Activated T-helper 2 cell treated with anti-CD3 and anti-CD28 coated beads, Interferon-gamma antibody, Interleukin-2, Interleukin-4, amounts not matched to agents 10 μg/mL and 5 μg/mL and 100 μg/mL, durations not matched to agents 14 hours and 24 hours and 36 hours (primary cell): ENCODE measurements at regions not wholly inside any gene's neighbourhood (a gene's known extent, or its start where the extent isn't known, plus 50 kb on each side); places are given as distances from the start of the nearest gene placed in this dataset.

Experiments
- DNase-seq: peaks from one replicate; pipeline ENCODE4 v3.0.0; 2021; ENCODE audit warnings: low spot score
- H3K27ac Mint-ChIP-seq: one replicate; pipeline ENCODE4 v1.8.0; 2021; ENCODE audit warnings: mixed read lengths
- H3K27me3 Mint-ChIP-seq: one replicate; pipeline ENCODE4 v1.8.0; 2021; ENCODE audit warnings: low read depth, mixed read lengths
- H3K36me3 Mint-ChIP-seq: one replicate; pipeline ENCODE4 v1.8.0; 2021; ENCODE audit warnings: low read depth, mixed read lengths
- H3K4me1 Mint-ChIP-seq: one replicate; pipeline ENCODE4 v1.8.0; 2021; ENCODE audit warnings: low read depth, mixed read lengths
- H3K4me3 Mint-ChIP-seq: one replicate; pipeline ENCODE4 v1.8.0; 2021; ENCODE audit warnings: low read depth, mild to moderate bottlenecking, moderate library complexity, mixed read lengths
- H3K9me3 Mint-ChIP-seq: one replicate; pipeline ENCODE4 v1.8.0; 2021; ENCODE audit warnings: mixed read lengths
- intact Hi-C: fragments of 100-400 bp; cut with micrococcal nuclease; formaldehyde crosslinking; loops from one replicate; pipeline ENCODE4 v1.15.1; 2023

DNA sequence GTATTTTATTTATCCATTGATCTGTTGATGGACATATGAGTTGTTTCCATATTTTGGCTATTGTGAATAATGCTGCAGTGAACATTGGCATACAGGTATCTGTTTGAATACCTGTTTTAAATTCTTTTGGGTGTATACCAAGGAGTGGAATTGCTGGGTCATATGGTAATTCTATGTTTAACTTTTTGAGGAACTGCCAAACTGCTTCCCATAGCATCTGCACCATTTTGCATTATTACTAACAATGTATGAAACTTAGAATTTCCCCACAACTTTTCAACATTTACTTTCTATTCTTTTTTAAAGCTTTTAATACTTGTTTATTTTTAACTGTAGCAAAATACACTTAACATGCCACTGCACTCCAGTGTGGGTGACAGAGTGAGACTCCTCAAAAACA, 57.0 kb upstream of the MSN start:
- Mint-ChIP-seq H3K4me1 (peaks cover 35% of the 10 kb centered on the region), H3K27me3 (no peaks in the 10 kb centered on the region), H3K27ac (no peak overlapping the region), H3K36me3 (no peaks in the 10 kb centered on the region), H3K4me3 (no peak overlapping the region), H3K9me3 (no peaks in the 10 kb centered on the region)
- no peak for DNase-seq
- intact Hi-C loops: no loop called here

GRCh38 chrX:65610040-65610439, 57.4 kb upstream of the MSN start:
- H3K27ac Mint-ChIP-seq: peak overlapping the region; percentile 33

GRCh38 chrX:65609237-65609636, 58.2 kb upstream of the MSN start:
- no peak overlapping the region for H3K27ac Mint-ChIP-seq
- no peaks in the 10 kb centered on the region for H3K9me3 Mint-ChIP-seq
- H3K27me3 Mint-ChIP-seq: no peaks in the 10 kb centered on the region
- peaks cover 36% of the 10 kb centered on the region for H3K4me1 Mint-ChIP-seq
- H3K4me3 Mint-ChIP-seq: no peak overlapping the region
- DNase-seq: no peak
- H3K36me3 Mint-ChIP-seq: peaks cover 5% of the 10 kb centered on the region
- intact Hi-C loops: no loop called here

More at GRCh38 chrX:65610040-65610439, 57.4 kb upstream of the MSN start:
- Mint-ChIP-seq H3K27me3 (no peaks in the 10 kb centered on the region), H3K4me1 (peaks cover 35% of the 10 kb centered on the region), H3K36me3 (no peaks in the 10 kb centered on the region), H3K4me3 (no peak overlapping the region), H3K9me3 (no peaks in the 10 kb centered on the region)
- DNase-seq: no peak
- intact Hi-C loops: no loop called here

GRCh38 chrX:65608026-65608425, 59.4 kb upstream of the MSN start:
- DNase-seq: no peak
- Mint-ChIP-seq H3K27me3 (no peaks in the 10 kb centered on the region), H3K9me3 (no peaks in the 10 kb centered on the region), H3K36me3 (peaks cover 8% of the 10 kb centered on the region), H3K4me3 (no peak overlapping the region), H3K27ac (peak overlapping the region; percentile 40), H3K4me1 (peaks cover 37% of the 10 kb centered on the region)
- intact Hi-C loops: no loop called here

- Mint-ChIP-seq H3K27ac (peak overlapping the region; percentile 88), H3K27me3 (no peaks in the 10 kb centered on the region), H3K36me3 (peaks cover 8% of the 10 kb centered on the region), H3K4me3 (no peak overlapping the region), H3K9me3 (no peaks in the 10 kb centered on the region), H3K4me1 (peaks cover 40% of the 10 kb centered on the region)
- intact Hi-C loops: loop anchor here (1.0 kb wide), 1 partner anchor 12 kb away; no protein-coding TSS in a partner anchor
- DNase-seq: no peak
These were observed 60.2 kb upstream of the MSN start for GRCh38 chrX:65607070-65607742.

DNA sequence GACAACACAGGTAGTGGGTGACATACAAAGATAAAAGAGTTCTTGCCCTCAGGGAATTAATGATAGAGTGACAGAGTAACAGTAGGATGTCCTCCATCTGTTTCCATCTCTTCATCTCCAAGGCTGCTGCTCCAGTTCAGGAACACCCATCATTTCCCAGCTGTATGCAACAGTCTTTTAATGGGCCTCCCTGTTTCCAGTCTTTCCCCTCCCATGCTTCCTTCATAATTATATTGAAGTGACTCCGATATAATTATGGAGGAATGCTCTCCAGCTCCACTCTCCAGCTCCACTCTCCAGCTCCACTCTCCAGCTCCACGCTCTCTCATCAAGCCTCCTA, 65.3 kb upstream of the MSN start:
- peaks cover 8% of the 10 kb centered on the region for H3K36me3 Mint-ChIP-seq
- intact Hi-C loops: no loop called here
- no peaks in the 10 kb centered on the region for H3K27me3 Mint-ChIP-seq
- peak overlapping the region; percentile 91 for H3K27ac Mint-ChIP-seq
- H3K4me3 Mint-ChIP-seq: no peak overlapping the region
- no peaks in the 10 kb centered on the region for H3K9me3 Mint-ChIP-seq
- DNase-seq: no peak
- H3K4me1 Mint-ChIP-seq: peaks cover 55% of the 10 kb centered on the region

DNA sequence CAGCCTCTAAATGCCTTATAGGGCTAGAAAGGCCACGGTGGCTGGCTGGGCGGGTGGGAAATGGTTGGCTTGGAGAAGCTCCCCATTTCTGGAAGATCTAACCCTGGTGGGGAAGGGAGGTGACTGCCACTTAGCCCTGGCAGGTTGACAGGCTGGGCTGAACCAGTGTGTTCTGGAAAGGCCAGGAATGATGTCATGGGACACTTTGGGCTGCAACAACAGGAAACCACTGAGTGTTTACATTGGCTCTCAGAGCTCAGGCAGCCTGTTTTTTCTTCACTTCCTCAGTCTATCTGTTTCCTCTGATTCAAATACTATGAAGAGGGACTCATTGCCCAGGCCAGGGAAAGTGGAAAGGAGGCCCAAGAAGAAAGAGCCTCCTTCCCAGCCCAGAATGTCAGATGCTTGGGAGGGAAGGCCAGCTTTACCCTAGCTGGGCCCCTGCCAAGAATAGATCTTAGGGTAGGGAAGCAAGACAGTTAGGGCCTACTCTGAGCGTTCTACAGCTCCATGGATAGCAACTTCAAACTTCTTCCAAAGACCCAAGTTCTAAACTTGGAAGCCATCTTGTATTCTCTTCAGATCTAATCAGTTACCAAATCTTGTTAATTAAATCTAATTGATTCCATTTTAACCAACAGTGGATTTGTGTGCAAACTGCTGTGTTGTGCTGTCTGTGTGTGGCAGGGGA, 65.8 kb upstream of the MSN start:
- intact Hi-C loops: no loop called here
- H3K4me1 Mint-ChIP-seq: peaks cover 52% of the 10 kb centered on the region
- H3K27ac Mint-ChIP-seq: peak overlapping the region; percentile 91
- H3K9me3 Mint-ChIP-seq: no peaks in the 10 kb centered on the region
- H3K4me3 Mint-ChIP-seq: peak overlapping the region; percentile 13
- H3K27me3 Mint-ChIP-seq: no peaks in the 10 kb centered on the region
- peaks cover 8% of the 10 kb centered on the region for H3K36me3 Mint-ChIP-seq
- peak; percentile 38 for DNase-seq

GRCh38 chrX:65601126-65601525, 66.3 kb upstream of the MSN start:
- Mint-ChIP-seq H3K4me1 (peaks cover 55% of the 10 kb centered on the region), H3K27me3 (no peaks in the 10 kb centered on the region), H3K4me3 (peak overlapping the region; percentile 17), H3K9me3 (no peaks in the 10 kb centered on the region), H3K36me3 (peaks cover 8% of the 10 kb centered on the region), H3K27ac (peak overlapping the region; percentile 91)
- DNase-seq: no peak
- intact Hi-C loops: no loop called here

- peak overlapping the region; percentile 75 for H3K27ac Mint-ChIP-seq
- H3K36me3 Mint-ChIP-seq: peaks cover 8% of the 10 kb centered on the region
- intact Hi-C loops: no loop called here
- no peaks in the 10 kb centered on the region for H3K27me3 Mint-ChIP-seq
- no peak for DNase-seq
- H3K9me3 Mint-ChIP-seq: no peaks in the 10 kb centered on the region
- peaks cover 56% of the 10 kb centered on the region for H3K4me1 Mint-ChIP-seq
- H3K4me3 Mint-ChIP-seq: no peak overlapping the region
These were observed 65.5 kb upstream of the LAS1L start for GRCh38 chrX:65600106-65600505.

- Mint-ChIP-seq H3K27ac (peak overlapping the region; percentile 97), H3K36me3 (no peaks in the 10 kb centered on the region), H3K9me3 (no peaks in the 10 kb centered on the region), H3K27me3 (no peaks in the 10 kb centered on the region), H3K4me3 (peak overlapping the region; percentile 80), H3K4me1 (peaks cover 65% of the 10 kb centered on the region)
- intact Hi-C loops: loop anchor here (5.0 to 10.0 kb wide), 2 partner anchors 269 to 416 kb away; no protein-coding TSS in a partner anchor
- DNase-seq: no peak
These were observed 64.1 kb upstream of the LAS1L start for GRCh38 chrX:65598559-65599147.

DNA sequence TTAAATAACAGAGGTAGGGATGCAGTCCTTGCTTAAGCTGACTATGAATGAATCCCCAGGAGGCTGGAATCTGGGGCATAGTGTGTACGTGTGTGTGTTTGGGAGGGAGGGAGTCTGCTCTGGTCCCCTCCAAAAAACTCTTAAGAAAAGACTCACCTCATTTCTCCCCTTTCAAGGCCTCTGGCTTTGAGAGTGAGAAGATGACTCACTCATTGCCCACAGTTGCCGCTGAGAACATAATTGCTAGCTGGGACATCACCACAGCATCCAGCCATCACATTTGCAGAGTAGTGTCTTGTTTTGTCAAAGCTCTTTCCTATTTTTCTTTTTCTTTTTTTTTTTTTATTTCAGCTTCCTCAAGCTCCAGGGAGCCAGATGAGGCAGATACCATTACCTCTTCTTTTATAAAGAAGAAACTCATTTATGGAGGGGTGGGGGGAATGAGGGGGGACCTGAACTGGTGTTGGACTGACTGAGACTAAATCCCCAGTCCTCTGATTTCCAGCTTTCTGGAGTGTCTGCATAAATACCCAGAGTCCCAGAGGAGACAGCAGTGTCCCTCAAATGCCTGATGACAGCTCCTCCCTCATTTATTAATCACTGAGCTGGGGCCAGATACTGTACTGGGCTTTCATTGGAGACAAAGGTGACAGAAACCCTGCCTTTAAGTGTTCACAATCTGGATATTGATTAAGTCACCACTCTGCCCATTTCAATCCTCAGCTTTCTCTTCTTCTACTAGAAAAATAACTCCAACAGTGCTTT, 61.9 kb upstream of the LAS1L start:
- no peaks in the 10 kb centered on the region for H3K9me3 Mint-ChIP-seq
- intact Hi-C loops: loop anchor here (1.0 to 10.0 kb wide), 3 partner anchors 102 to 418 kb away; no protein-coding TSS in a partner anchor
- peak overlapping the region; percentile 90 for H3K27ac Mint-ChIP-seq
- no peaks in the 10 kb centered on the region for H3K27me3 Mint-ChIP-seq
- peak; percentile 30 for DNase-seq
- peaks cover 54% of the 10 kb centered on the region for H3K4me1 Mint-ChIP-seq
- H3K36me3 Mint-ChIP-seq: no peaks in the 10 kb centered on the region
- peak overlapping the region; percentile 26 for H3K4me3 Mint-ChIP-seq

DNA sequence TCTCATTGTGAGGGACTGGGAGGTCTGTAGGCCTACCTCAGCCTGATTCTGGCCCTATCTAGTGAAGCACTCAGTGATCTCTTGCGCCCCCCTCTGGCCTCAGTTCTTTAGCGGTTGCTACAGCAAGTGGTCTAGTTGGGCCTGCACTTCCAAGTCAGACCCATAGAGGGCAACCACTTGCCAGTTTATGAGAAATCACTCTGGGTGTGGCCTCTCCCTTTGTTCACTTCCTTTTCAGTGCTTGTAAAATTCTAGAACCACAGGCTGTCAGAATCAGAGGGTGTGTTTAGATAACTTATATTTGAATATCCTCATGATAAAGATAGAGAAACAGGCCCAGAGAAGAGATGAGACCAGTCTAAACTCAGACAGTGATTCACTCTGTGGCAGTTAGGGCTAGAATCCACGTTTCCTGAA, 60.9 kb upstream of the LAS1L start:
- H3K27me3 Mint-ChIP-seq: no peaks in the 10 kb centered on the region
- H3K4me3 Mint-ChIP-seq: peak overlapping the region; percentile 22
- DNase-seq: peak; percentile 83
- peaks cover 44% of the 10 kb centered on the region for H3K4me1 Mint-ChIP-seq
- intact Hi-C loops: loop anchor here (1.0 to 10.0 kb wide), 10 partner anchors 12 to 451 kb away; partner anchors contain the start of genes LAS1L and MSN
- no peaks in the 10 kb centered on the region for H3K9me3 Mint-ChIP-seq
- no peaks in the 10 kb centered on the region for H3K36me3 Mint-ChIP-seq
- H3K27ac Mint-ChIP-seq: peak overlapping the region; percentile 90
